GM20000 (cell line): ENCODE measurements at regions not wholly inside any gene's neighbourhood (a gene's known extent, or its start where the extent isn't known, plus 50 kb on each side); places are given as distances from the start of the nearest gene placed in this dataset.

Experiments
- DNase-seq: peaks from one replicate; pipeline ENCODE4 v3.0.0; 2012; ENCODE audit warnings: low spot score
- CTCF ChIP-seq: IDR thresholded peaks from 2 replicates; pipeline ENCODE4 v1.5.1; 2012; ENCODE audit warnings: mild to moderate bottlenecking, control low read depth; ENCODE audit errors: extremely low read depth, missing control alignments

GRCh38 chr6:4625557-4625956 is 150.6 kb upstream of the CDYL start:
- TF ChIP-seq CTCF = no peak
- DNase-seq = no peak

GRCh38 chr6:4624726-4625125 is 151.5 kb upstream of the CDYL start:
- TF ChIP-seq CTCF = no peak
- no peak for DNase-seq

- DNase-seq = no peak
- TF ChIP-seq CTCF = no peak
These were observed 155.7 kb upstream of the CDYL start for GRCh38 chr6:4620284-4621151.

- no peak for TF ChIP-seq CTCF
- no peak for DNase-seq
These were observed 159.9 kb upstream of the CDYL start for GRCh38 chr6:4616311-4616710.

- DNase-seq = no peak
- TF ChIP-seq CTCF = no peak
These were observed 160.3 kb upstream of the CDYL start for GRCh38 chr6:4615891-4616290.

- DNase-seq = no peak
- TF ChIP-seq CTCF = no peak
These were observed 161.0 kb upstream of the CDYL start for GRCh38 chr6:4615231-4615630.

GRCh38 chr6:4614637-4615036 is 161.6 kb upstream of the CDYL start:
- DNase-seq = no peak
- TF ChIP-seq CTCF = no peak
